HL-60 (cell line): ENCODE measurements at regions not wholly inside any gene's neighbourhood (a gene's known extent, or its start where the extent isn't known, plus 50 kb on each side); places are given as distances from the start of the nearest gene placed in this dataset.
A peak's percentile ranks its signal among the peaks of the same experiment; 100 is the strongest.

ENCODE experiments used
- DNase-seq, 2 experiments: peaks; one replicate each; pipeline ENCODE4 v3.0.0-alpha.2; 2010 to 2020; ENCODE audit warnings: low read depth in 1 of 2, low spot score in 1 of 2
- H3K27ac ChIP-seq: fragments of 250-450 bp; sonication (Bioruptor Pico); replicated peaks from 2 replicates; pipeline ENCODE4 v1.5.1; 2020; ENCODE audit warnings: mild to moderate bottlenecking, moderate library complexity
- H3K27me3 ChIP-seq: fragments of 250-450 bp; sonication (Bioruptor Pico); 2 replicates; pipeline ENCODE4 v1.5.1; 2021; ENCODE audit warnings: mild to moderate bottlenecking, moderate library complexity; ENCODE audit not compliant: insufficient read depth, poor library complexity, severe bottlenecking
- H3K4me3 ChIP-seq: replicated peaks from 2 replicates; pipeline ENCODE4 v1.5.1; 2011; ENCODE audit warnings: mild to moderate bottlenecking, control low read depth, low read length; ENCODE audit not compliant: insufficient read depth
- GABPA ChIP-seq: IDR thresholded peaks from 2 replicates; pipeline ENCODE4 v1.6.1; 2012; ENCODE audit warnings: low read depth
- POLR2AphosphoS5 ChIP-seq: IDR thresholded peaks from 2 replicates; pipeline ENCODE4 v1.6.1; 2012; ENCODE audit warnings: low read depth
- SPI1 ChIP-seq: IDR thresholded peaks from 2 replicates; pipeline ENCODE4 v1.6.1; 2012; ENCODE audit warnings: low read depth, mild to moderate bottlenecking, borderline replicate concordance
- TF ChIP-seq, protein P1 (sequence below): IDR thresholded peaks from 2 replicates; pipeline ENCODE4 v1.6.1; 2012; ENCODE audit warnings: low read depth; ENCODE audit not compliant: insufficient replicate concordance
- TF ChIP-seq, protein P2 (sequence below): IDR thresholded peaks from one replicate; pipeline ENCODE4 v1.5.1; 2011; ENCODE audit warnings: low read length, control low read depth, inconsistent platforms; ENCODE audit not compliant: insufficient read depth

DNA sequence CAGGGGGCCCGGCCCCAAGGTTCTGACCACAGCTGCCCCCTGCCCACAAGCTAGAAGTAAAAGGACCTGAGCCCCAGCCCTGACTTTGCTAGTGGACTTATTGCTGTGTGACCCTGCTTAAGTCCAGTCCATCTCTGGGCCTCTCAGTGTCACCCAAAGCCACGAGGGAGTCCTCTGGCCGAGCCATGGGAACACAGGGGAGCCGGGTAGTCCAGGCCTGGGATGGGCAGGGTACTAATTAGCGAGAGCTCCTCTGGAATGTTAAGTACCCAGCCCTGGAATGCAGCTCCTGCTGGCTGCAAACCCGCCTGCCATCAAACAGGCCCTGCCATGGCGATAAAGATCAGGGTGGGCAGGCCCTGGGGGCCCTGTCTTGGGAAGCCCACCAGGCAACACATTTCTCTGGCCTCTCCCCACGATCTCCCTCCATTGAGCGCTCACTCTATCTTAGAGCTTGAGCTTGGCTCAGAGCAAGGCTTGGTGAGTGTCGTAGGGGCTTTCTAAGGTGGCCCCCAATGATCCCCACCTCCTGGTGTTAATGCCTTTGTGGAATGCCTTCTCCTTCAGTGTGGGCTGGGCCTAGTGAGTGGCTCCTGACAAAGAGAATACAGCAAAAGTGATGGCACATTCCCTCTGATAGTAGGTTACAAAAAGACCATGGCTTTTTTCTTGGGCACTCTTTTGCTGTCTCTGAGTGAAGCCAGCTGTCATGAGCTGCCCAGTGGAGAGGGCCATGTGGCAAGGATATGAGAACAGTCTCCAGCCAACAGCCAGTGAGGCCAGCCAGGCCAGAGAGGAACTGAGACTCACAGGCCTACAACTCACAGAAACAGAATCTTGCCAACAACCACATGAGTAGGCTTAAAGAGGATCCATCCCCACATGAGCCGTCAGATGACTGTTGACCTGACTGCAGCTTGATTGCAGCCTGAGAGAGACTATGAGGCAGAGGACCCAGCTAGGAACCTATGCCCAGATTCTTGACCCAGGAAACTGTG is 133.1 kb downstream of the SMAD6 start:
- TF ChIP-seq SPI1 (no peak), GABPA (no peak), POLR2AphosphoS5 (no peak)
- TF ChIP-seq, protein P1, sequence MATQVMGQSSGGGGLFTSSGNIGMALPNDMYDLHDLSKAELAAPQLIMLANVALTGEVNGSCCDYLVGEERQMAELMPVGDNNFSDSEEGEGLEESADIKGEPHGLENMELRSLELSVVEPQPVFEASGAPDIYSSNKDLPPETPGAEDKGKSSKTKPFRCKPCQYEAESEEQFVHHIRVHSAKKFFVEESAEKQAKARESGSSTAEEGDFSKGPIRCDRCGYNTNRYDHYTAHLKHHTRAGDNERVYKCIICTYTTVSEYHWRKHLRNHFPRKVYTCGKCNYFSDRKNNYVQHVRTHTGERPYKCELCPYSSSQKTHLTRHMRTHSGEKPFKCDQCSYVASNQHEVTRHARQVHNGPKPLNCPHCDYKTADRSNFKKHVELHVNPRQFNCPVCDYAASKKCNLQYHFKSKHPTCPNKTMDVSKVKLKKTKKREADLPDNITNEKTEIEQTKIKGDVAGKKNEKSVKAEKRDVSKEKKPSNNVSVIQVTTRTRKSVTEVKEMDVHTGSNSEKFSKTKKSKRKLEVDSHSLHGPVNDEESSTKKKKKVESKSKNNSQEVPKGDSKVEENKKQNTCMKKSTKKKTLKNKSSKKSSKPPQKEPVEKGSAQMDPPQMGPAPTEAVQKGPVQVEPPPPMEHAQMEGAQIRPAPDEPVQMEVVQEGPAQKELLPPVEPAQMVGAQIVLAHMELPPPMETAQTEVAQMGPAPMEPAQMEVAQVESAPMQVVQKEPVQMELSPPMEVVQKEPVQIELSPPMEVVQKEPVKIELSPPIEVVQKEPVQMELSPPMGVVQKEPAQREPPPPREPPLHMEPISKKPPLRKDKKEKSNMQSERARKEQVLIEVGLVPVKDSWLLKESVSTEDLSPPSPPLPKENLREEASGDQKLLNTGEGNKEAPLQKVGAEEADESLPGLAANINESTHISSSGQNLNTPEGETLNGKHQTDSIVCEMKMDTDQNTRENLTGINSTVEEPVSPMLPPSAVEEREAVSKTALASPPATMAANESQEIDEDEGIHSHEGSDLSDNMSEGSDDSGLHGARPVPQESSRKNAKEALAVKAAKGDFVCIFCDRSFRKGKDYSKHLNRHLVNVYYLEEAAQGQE: no peak
- TF ChIP-seq, protein P2, sequence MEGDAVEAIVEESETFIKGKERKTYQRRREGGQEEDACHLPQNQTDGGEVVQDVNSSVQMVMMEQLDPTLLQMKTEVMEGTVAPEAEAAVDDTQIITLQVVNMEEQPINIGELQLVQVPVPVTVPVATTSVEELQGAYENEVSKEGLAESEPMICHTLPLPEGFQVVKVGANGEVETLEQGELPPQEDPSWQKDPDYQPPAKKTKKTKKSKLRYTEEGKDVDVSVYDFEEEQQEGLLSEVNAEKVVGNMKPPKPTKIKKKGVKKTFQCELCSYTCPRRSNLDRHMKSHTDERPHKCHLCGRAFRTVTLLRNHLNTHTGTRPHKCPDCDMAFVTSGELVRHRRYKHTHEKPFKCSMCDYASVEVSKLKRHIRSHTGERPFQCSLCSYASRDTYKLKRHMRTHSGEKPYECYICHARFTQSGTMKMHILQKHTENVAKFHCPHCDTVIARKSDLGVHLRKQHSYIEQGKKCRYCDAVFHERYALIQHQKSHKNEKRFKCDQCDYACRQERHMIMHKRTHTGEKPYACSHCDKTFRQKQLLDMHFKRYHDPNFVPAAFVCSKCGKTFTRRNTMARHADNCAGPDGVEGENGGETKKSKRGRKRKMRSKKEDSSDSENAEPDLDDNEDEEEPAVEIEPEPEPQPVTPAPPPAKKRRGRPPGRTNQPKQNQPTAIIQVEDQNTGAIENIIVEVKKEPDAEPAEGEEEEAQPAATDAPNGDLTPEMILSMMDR: no peak
- Histone ChIP-seq H3K27ac (no peak overlapping the region), H3K27me3 (no peaks in the 10 kb centered on the region), H3K4me3 (no peak overlapping the region)
- peak in 1 of 2 experiments; percentile 57 for DNase-seq

DNA sequence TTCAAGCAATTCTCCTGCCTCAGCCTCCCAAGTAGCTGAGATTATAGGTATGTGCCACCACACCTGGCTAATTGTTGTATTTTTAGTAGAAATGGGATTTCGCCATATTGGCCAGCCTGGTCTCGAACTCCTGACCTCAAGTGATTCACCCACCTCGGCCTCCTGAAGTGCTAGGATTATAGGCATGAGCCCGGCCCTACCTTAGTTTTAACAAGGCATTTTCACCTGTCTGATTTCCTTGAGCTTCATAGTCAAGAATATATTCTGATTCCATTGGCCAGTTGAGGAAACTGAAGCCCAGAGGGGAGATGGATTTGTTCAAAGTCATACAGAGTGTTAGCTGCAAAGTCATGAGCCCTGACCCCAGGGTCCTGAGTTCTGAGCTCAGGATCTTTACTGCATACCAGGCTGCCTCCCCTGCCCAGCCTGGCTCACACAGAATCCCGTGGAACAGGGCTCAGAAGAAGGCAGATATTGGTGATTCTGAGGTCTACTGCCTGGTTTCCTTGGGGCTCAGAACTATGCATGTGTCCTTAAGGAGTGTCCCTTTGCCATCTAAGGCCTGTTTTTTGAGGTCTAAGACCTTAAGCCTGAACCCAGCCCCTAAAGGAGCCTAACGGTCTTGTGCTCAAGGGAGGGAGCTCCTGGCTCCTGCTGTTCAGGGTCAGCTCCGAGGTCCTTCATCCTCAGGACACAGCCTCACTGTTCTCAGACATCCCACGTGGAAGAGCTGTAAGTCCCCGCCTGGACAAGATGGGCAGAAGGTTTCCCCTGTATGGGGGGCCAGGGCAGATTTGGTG is 134.4 kb downstream of the SMAD6 start:
- H3K27ac ChIP-seq: no peak overlapping the region

DNA sequence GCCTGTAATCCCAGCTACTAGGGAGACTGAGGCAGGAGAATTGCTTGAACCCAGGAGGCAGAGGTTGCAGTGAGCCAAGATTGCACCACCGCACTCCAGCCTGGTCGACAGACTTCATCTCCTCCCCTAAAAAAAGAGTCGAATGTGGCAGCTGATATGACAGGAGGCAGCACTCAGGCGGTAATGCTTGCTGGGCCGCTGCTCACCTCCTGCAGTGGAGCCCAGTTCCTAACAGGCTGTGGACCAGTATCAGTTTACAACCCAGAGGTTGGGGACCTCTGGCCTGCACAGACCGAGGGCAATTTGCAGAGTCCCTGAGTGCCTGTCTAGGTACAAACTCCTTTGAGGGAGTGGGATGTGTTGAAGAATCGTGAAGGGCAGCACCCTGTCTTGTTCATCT is 136.2 kb downstream of the SMAD6 start:
- TF ChIP-seq, protein P2: no peak
- TF ChIP-seq SPI1 (no peak), POLR2AphosphoS5 (no peak), GABPA (no peak)
- TF ChIP-seq, protein P1: no peak
- H3K27me3 ChIP-seq: peaks cover 2% of the 10 kb centered on the region
- no peak for DNase-seq
- no peak overlapping the region for H3K27ac ChIP-seq
- H3K4me3 ChIP-seq: no peak overlapping the region

More for the DNA sequence above, 134.4 kb downstream of the SMAD6 start:
- Histone ChIP-seq H3K4me3 (no peak overlapping the region), H3K27me3 (no peaks in the 10 kb centered on the region)
- no peak for DNase-seq
- TF ChIP-seq POLR2AphosphoS5: no peak
- TF ChIP-seq SPI1: no peak
- TF ChIP-seq, protein P2: no peak
- TF ChIP-seq GABPA: no peak
- TF ChIP-seq, protein P1: no peak
